IMR-90 (cell line): ENCODE measurements at regions not wholly inside any gene's neighbourhood (a gene's known extent, or its start where the extent isn't known, plus 50 kb on each side); places are given as distances from the start of the nearest gene placed in this dataset.

Source experiments
- ATAC-seq: fragments of 200-7000 bp; cut with Tn5 transposase; 2 replicates; pipeline ENCODE4 v1.9.1; 2020; ENCODE audit warnings: low read depth, mild to moderate bottlenecking, moderate library complexity
- BruUV-seq: library from RNA; stranded (reverse); fragments of 400-500 nt; replicated peaks from 2 replicates; lab custom pipeline; 2021; lab: Mats Ljungman, UMichigan
- CTCF ChIA-PET: fragments of 300-600 bp; formaldehyde crosslinking; extraction: SDS; loops from one replicate; lab custom pipeline; 2021; ENCODE audit warnings: antibody characterized with exemption; lab: Yijun Ruan, JAX
- POLR2A ChIA-PET: fragments of 300-600 bp; sonication (Branson Sonifier 250); formaldehyde crosslinking; loops from one replicate; lab custom pipeline; 2022; ENCODE audit warnings: antibody characterized with exemption; ENCODE audit not compliant: unreplicated experiment; lab: Charles Lee
- DNase-seq: peaks from one replicate; pipeline ENCODE4 v3.0.0; 2013
- H2AFZ ChIP-seq: replicated peaks from 2 replicates; pipeline ENCODE3; 2013; ENCODE audit warnings: low read length, mild to moderate bottlenecking; ENCODE audit not compliant: poor library complexity
- H2AK5ac ChIP-seq: 2 replicates; pipeline ENCODE4 v1.6.1; 2013; ENCODE audit warnings: low read depth, low read length, inconsistent platforms
- H2AK9ac ChIP-seq: replicated peaks from 2 replicates; pipeline ENCODE3; 2013; ENCODE audit warnings: mild to moderate bottlenecking, low read depth, low read length, moderate library complexity; ENCODE audit not compliant: poor library complexity
- H2BK120ac ChIP-seq: 2 replicates; pipeline ENCODE4 v1.6.1; 2013; ENCODE audit warnings: low read depth, low read length, inconsistent platforms
- H2BK15ac ChIP-seq: 3 replicates; pipeline ENCODE4 v1.6.1; 2013; ENCODE audit warnings: low read depth, low read length, inconsistent platforms
- H2BK20ac ChIP-seq: 2 replicates; pipeline ENCODE4 v1.6.1; 2013; ENCODE audit warnings: low read depth, mild to moderate bottlenecking, inconsistent platforms, low read length, moderate library complexity
- H2BK5ac ChIP-seq: 2 replicates; pipeline ENCODE4 v1.6.1; 2013; ENCODE audit warnings: mild to moderate bottlenecking, low read depth, low read length, inconsistent platforms; ENCODE audit not compliant: poor library complexity, severe bottlenecking
- H3K14ac ChIP-seq: replicated peaks from 2 replicates; pipeline ENCODE4 v1.6.1; 2013; ENCODE audit warnings: low read depth, low read length, inconsistent platforms
- H3K18ac ChIP-seq: 2 replicates; pipeline ENCODE4 v1.6.1; 2013; ENCODE audit warnings: low read depth, low read length, control low read depth
- H3K23ac ChIP-seq: 2 replicates; pipeline ENCODE4 v1.6.1; 2013; ENCODE audit warnings: low read depth, low read length, inconsistent platforms
- H3K27ac ChIP-seq: 2 replicates; pipeline ENCODE4 v1.5.1; 2013; ENCODE audit warnings: mild to moderate bottlenecking, control low read depth, low read length; ENCODE audit not compliant: insufficient read depth
- H3K27me3 ChIP-seq: 2 replicates; pipeline ENCODE4 v1.6.1; 2013; ENCODE audit warnings: low read length; ENCODE audit not compliant: control insufficient read depth, insufficient read depth
- H3K36me3 ChIP-seq: 2 replicates; pipeline ENCODE4 v1.6.1; 2013; ENCODE audit warnings: low read length, mixed read lengths; ENCODE audit not compliant: control insufficient read depth, insufficient read depth
- H3K4ac ChIP-seq: 2 replicates; pipeline ENCODE4 v1.6.1; 2013; ENCODE audit warnings: low read depth, low read length, inconsistent platforms
- H3K4me1 ChIP-seq: 2 replicates; pipeline ENCODE4 v1.6.1; 2013; ENCODE audit warnings: low read length, mixed read lengths; ENCODE audit not compliant: control insufficient read depth, insufficient read depth
- H3K4me2 ChIP-seq: 2 replicates; pipeline ENCODE4 v1.6.1; 2013; ENCODE audit warnings: low read depth, mild to moderate bottlenecking, control low read depth, low read length, moderate library complexity
- H3K4me3 ChIP-seq: 2 replicates; pipeline ENCODE4 v1.5.1; 2013; ENCODE audit warnings: low read depth, mild to moderate bottlenecking, control low read depth, low read length, moderate library complexity; ENCODE audit not compliant: insufficient read depth
- H3K56ac ChIP-seq: 2 replicates; pipeline ENCODE4 v1.6.1; 2013; ENCODE audit warnings: low read length, inconsistent platforms; ENCODE audit not compliant: insufficient read depth; ENCODE audit errors: extremely low read depth
- H3K79me1 ChIP-seq, 2 experiments: 2 replicates each; pipeline ENCODE4 v1.6.1; 2013; ENCODE audit warnings: low read length in 2 of 2, inconsistent platforms in 1 of 2, low read depth in 1 of 2
- H3K9ac ChIP-seq: 2 replicates; pipeline ENCODE4 v1.6.1; 2013; ENCODE audit warnings: low read depth, low read length, control low read depth
- H3K9me1 ChIP-seq: 2 replicates; pipeline ENCODE4 v1.6.1; 2013; ENCODE audit warnings: low read length, inconsistent platforms; ENCODE audit not compliant: insufficient read depth
- H3K9me3 ChIP-seq: 2 replicates; pipeline ENCODE4 v1.6.1; 2013; ENCODE audit warnings: low read length; ENCODE audit not compliant: control insufficient read depth, insufficient read depth
- H4K20me1 ChIP-seq: 2 replicates; pipeline ENCODE4 v1.6.1; 2013; ENCODE audit warnings: low read length, inconsistent platforms; ENCODE audit not compliant: insufficient read depth
- H4K5ac ChIP-seq: 2 replicates; pipeline ENCODE4 v1.6.1; 2013; ENCODE audit warnings: mild to moderate bottlenecking, low read depth, low read length, control low read depth
- H4K8ac ChIP-seq, 2 experiments: 2 replicates each; pipeline ENCODE4 v1.6.1; 2013; ENCODE audit warnings: low read depth in 2 of 2, low read length in 2 of 2, control low read depth in 1 of 2, inconsistent platforms in 1 of 2
- H4K91ac ChIP-seq: 2 replicates; pipeline ENCODE4 v1.6.1; 2013; ENCODE audit warnings: low read depth, low read length, inconsistent platforms; ENCODE audit not compliant: insufficient read depth
- CEBPB ChIP-seq: IDR thresholded peaks from 2 replicates; pipeline ENCODE4 v1.6.1; 2012; ENCODE audit warnings: low read depth, low read length, improper control_type of control experiment
- ELK1 ChIP-seq: fragments of 150-350 bp; IDR thresholded peaks from 2 replicates; pipeline ENCODE4 v1.6.1; 2016; ENCODE audit warnings: low read depth, mild to moderate bottlenecking, low read length, moderate library complexity, borderline replicate concordance
- MAFK ChIP-seq: IDR thresholded peaks from 2 replicates; pipeline ENCODE4 v1.6.1; 2012; ENCODE audit warnings: low read depth, low read length, improper control_type of control experiment
- MXI1 ChIP-seq: IDR thresholded peaks from 2 replicates; pipeline ENCODE4 v1.6.1; 2012; ENCODE audit warnings: low read depth, mild to moderate bottlenecking, low read length, moderate library complexity, borderline replicate concordance
- RAD21 ChIP-seq: IDR thresholded peaks from 2 replicates; pipeline ENCODE4 v1.6.1; 2012; ENCODE audit warnings: low read length, improper control_type of control experiment
- RCOR1 ChIP-seq: IDR thresholded peaks from 2 replicates; pipeline ENCODE4 v1.6.1; 2012; ENCODE audit warnings: mild to moderate bottlenecking, low read length, improper control_type of control experiment; ENCODE audit not compliant: insufficient replicate concordance
- WGBS, 2 experiments: methylation state at CpG; one replicate each; pipeline versions ENCODE4 v1.1.5 to v1.1.7; 2013; ENCODE audit warnings: missing lambda C conversion rate in 2 of 2; ENCODE audit not compliant: insufficient read length in 1 of 2; ENCODE audit errors: extremely low coverage in 2 of 2; 5-methylcytosine and 5-hydroxymethylcytosine counted together
- dilution Hi-C: fragments of 300-500 bp; cut with HindIII; formaldehyde crosslinking; loops from one replicate; pipeline ENCODE4 v1.14.3; 2018; ENCODE audit warnings: low sequenced_read_pairs; ENCODE audit not compliant: unreplicated experiment
- in situ Hi-C: fragments of 300-500 bp; cut with MboI; formaldehyde crosslinking; loops from 3 replicates; pipeline ENCODE4 v1.14.3; 2019; ENCODE audit warnings: low sequenced_read_pairs, inconsistent platforms, mixed read lengths
- intact Hi-C: fragments of 100-400 bp; cut with micrococcal nuclease; formaldehyde crosslinking; loops from 2 replicates; pipeline ENCODE4 v1.10.0; 2022

GRCh38 chr22:27219036-27219435 lies 561.6 kb downstream of the MIAT start:
- Histone ChIP-seq H3K18ac (no peak overlapping the region), H4K20me1 (no peaks in the 10 kb centered on the region), H3K56ac (no peak overlapping the region), H4K5ac (no peak overlapping the region), H4K8ac (no peak overlapping the region), H2BK15ac (no peak overlapping the region), H3K4me3 (no peak overlapping the region), H2BK5ac (no peak overlapping the region), H2BK120ac (no peak overlapping the region), H3K27me3 (peaks cover 11% of the 10 kb centered on the region), H3K4me1 (peaks cover 8% of the 10 kb centered on the region), H2BK20ac (no peak overlapping the region), H4K91ac (no peak overlapping the region), H3K4ac (no peak overlapping the region), H3K36me3 (no peaks in the 10 kb centered on the region), H3K9ac (no peak overlapping the region), H3K79me1 (no peaks in the 10 kb centered on the region), H3K23ac (no peak overlapping the region), H3K9me1 (no peaks in the 10 kb centered on the region), H3K14ac (no peak overlapping the region), H2AFZ (no peak overlapping the region), H3K4me2 (no peak overlapping the region), H2AK5ac (no peak overlapping the region), H3K9me3 (peaks cover 8% of the 10 kb centered on the region), H3K27ac (no peak overlapping the region), H2AK9ac (no peak overlapping the region)
- ChIA-PET CTCF (no interaction called here), POLR2A (no interaction called here)
- intact Hi-C loops, result no loop called here
- dilution Hi-C loops, result no loop called here
- DNase-seq (no peak), ATAC-seq (no peak)
- TF ChIP-seq CEBPB (no peak), MXI1 (no peak), RCOR1 (no peak), MAFK (no peak), ELK1 (no peak), RAD21 (no peak)
- BruUV-seq, result no TSS peak
- in situ Hi-C loops, result no loop called here
- no CpG with 5 or more reads among the region's 2 CpGs for WGBS, 2 experiments
